ENCODE measurements at regions not wholly inside any gene's neighbourhood (a gene's known extent, or its start where the extent isn't known, plus 50 kb on each side); places are given as distances from the start of the nearest gene placed in this dataset.

DNA sequence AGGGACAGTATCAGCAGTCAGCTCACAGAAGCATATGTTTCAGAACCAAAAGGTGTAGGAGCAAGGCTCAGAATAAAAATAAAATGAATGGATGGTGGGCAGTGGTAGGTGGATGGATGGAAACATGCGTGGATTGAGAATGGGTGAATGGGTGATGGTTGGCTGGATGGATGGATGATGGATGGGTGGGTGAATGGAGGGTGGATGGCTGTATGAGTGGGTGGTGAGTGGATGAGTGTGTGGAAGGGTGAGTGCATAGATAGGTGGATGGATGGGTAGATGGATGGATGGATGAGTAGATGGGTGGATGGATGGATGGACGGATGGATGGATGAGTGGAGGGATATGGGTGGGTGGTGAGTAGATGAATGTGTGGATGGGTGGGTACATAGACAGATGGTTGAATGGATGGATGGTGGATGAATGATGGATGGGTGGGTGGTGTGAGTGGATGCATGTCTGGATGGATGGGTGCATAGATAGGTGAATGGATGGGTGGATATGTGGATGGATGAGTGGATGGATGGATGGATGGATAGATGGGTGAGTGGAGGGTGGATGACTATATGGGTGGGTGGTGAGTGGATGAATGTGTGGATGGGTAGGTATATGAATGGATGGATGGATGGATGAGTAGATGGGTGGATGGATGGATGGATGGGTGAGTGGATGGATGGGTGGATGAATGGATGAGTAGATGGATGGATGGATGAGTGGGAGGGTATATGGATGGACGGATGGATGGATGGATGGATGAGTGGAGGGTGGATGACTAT, 164.2 kb downstream of the C9orf50 start (continued):
- TF ChIP-seq, protein P1, sequence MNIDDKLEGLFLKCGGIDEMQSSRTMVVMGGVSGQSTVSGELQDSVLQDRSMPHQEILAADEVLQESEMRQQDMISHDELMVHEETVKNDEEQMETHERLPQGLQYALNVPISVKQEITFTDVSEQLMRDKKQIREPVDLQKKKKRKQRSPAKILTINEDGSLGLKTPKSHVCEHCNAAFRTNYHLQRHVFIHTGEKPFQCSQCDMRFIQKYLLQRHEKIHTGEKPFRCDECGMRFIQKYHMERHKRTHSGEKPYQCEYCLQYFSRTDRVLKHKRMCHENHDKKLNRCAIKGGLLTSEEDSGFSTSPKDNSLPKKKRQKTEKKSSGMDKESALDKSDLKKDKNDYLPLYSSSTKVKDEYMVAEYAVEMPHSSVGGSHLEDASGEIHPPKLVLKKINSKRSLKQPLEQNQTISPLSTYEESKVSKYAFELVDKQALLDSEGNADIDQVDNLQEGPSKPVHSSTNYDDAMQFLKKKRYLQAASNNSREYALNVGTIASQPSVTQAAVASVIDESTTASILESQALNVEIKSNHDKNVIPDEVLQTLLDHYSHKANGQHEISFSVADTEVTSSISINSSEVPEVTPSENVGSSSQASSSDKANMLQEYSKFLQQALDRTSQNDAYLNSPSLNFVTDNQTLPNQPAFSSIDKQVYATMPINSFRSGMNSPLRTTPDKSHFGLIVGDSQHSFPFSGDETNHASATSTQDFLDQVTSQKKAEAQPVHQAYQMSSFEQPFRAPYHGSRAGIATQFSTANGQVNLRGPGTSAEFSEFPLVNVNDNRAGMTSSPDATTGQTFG (tag by site-specific recombination; IDR thresholded peaks at IDR 0.05; ENCODE audit: borderline replicate concordance): peak; percentile 17; the same call in 1 of the 2 replicates
- TF ChIP-seq ZNF654 (tag by site-specific recombination; IDR thresholded peaks at IDR 0.05; ENCODE audit: low read depth): no peak
- no peak for TF ChIP-seq ZNF239 (tag by site-specific recombination; IDR thresholded peaks at IDR 0.05)
- TF ChIP-seq ZNF350 (tag by site-specific recombination; IDR thresholded peaks at IDR 0.05): no peak
- peak; percentile 99 for TF ChIP-seq EGR2 (tag by site-specific recombination; IDR thresholded peaks at IDR 0.05; ENCODE audit: low read depth)
- TF ChIP-seq, protein P2, sequence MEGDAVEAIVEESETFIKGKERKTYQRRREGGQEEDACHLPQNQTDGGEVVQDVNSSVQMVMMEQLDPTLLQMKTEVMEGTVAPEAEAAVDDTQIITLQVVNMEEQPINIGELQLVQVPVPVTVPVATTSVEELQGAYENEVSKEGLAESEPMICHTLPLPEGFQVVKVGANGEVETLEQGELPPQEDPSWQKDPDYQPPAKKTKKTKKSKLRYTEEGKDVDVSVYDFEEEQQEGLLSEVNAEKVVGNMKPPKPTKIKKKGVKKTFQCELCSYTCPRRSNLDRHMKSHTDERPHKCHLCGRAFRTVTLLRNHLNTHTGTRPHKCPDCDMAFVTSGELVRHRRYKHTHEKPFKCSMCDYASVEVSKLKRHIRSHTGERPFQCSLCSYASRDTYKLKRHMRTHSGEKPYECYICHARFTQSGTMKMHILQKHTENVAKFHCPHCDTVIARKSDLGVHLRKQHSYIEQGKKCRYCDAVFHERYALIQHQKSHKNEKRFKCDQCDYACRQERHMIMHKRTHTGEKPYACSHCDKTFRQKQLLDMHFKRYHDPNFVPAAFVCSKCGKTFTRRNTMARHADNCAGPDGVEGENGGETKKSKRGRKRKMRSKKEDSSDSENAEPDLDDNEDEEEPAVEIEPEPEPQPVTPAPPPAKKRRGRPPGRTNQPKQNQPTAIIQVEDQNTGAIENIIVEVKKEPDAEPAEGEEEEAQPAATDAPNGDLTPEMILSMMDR (tag by site-specific recombination; IDR thresholded peaks at IDR 0.05): no peak
- TF ChIP-seq, protein P3, sequence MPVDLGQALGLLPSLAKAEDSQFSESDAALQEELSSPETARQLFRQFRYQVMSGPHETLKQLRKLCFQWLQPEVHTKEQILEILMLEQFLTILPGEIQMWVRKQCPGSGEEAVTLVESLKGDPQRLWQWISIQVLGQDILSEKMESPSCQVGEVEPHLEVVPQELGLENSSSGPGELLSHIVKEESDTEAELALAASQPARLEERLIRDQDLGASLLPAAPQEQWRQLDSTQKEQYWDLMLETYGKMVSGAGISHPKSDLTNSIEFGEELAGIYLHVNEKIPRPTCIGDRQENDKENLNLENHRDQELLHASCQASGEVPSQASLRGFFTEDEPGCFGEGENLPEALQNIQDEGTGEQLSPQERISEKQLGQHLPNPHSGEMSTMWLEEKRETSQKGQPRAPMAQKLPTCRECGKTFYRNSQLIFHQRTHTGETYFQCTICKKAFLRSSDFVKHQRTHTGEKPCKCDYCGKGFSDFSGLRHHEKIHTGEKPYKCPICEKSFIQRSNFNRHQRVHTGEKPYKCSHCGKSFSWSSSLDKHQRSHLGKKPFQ (tag by site-specific recombination; IDR thresholded peaks at IDR 0.05): no peak
- TF ChIP-seq ZNF341 (tag by site-specific recombination; IDR thresholded peaks at IDR 0.05; ENCODE audit: low read depth): no peak
- TF ChIP-seq ZNF785 (tag by site-specific recombination; IDR thresholded peaks at IDR 0.05): no peak
- TF ChIP-seq, protein P4, sequence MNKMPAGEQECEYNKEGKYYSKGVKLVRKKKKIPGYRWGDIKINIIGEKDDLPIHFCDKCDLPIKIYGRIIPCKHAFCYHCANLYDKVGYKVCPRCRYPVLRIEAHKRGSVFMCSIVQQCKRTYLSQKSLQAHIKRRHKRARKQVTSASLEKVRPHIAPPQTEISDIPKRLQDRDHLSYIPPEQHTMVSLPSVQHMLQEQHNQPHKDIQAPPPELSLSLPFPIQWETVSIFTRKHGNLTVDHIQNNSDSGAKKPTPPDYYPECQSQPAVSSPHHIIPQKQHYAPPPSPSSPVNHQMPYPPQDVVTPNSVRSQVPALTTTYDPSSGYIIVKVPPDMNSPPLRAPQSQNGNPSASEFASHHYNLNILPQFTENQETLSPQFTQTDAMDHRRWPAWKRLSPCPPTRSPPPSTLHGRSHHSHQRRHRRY (tag by site-specific recombination; IDR thresholded peaks at IDR 0.05): 0 out of 2 replicates have a peak, but pooled peaks have one; percentile 9
- TF ChIP-seq ZNF302 (tag by site-specific recombination; IDR thresholded peaks at IDR 0.05; ENCODE audit: low read depth): no peak; the same call in 1 of the 2 replicates
- TF ChIP-seq, protein P5, sequence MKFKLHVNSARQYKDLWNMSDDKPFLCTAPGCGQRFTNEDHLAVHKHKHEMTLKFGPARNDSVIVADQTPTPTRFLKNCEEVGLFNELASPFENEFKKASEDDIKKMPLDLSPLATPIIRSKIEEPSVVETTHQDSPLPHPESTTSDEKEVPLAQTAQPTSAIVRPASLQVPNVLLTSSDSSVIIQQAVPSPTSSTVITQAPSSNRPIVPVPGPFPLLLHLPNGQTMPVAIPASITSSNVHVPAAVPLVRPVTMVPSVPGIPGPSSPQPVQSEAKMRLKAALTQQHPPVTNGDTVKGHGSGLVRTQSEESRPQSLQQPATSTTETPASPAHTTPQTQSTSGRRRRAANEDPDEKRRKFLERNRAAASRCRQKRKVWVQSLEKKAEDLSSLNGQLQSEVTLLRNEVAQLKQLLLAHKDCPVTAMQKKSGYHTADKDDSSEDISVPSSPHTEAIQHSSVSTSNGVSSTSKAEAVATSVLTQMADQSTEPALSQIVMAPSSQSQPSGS (tag by site-specific recombination; IDR thresholded peaks at IDR 0.05; ENCODE audit: low read depth): no peak
- no peak for TF ChIP-seq BCL11A (tag by site-specific recombination; IDR thresholded peaks at IDR 0.05; ENCODE audit: low read depth)
- no peak for TF ChIP-seq ZNF423 (tag by site-specific recombination; IDR thresholded peaks at IDR 0.05)
- 0 out of 2 replicates have a peak, but pooled peaks have one; percentile 14 for TF ChIP-seq ZNF157 (tag by site-specific recombination; IDR thresholded peaks at IDR 0.05)
- TF ChIP-seq ZNF596 (tag by site-specific recombination; IDR thresholded peaks at IDR 0.05): no peak
- no peak for TF ChIP-seq ZBTB48 (tag by site-specific recombination; IDR thresholded peaks at IDR 0.05)
- TF ChIP-seq, protein P6, sequence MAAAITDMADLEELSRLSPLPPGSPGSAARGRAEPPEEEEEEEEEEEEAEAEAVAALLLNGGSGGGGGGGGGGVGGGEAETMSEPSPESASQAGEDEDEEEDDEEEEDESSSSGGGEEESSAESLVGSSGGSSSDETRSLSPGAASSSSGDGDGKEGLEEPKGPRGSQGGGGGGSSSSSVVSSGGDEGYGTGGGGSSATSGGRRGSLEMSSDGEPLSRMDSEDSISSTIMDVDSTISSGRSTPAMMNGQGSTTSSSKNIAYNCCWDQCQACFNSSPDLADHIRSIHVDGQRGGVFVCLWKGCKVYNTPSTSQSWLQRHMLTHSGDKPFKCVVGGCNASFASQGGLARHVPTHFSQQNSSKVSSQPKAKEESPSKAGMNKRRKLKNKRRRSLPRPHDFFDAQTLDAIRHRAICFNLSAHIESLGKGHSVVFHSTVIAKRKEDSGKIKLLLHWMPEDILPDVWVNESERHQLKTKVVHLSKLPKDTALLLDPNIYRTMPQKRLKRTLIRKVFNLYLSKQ (tag by site-specific recombination; IDR thresholded peaks at IDR 0.05; ENCODE audit: borderline replicate concordance): no peak
- TF ChIP-seq, protein P7, sequence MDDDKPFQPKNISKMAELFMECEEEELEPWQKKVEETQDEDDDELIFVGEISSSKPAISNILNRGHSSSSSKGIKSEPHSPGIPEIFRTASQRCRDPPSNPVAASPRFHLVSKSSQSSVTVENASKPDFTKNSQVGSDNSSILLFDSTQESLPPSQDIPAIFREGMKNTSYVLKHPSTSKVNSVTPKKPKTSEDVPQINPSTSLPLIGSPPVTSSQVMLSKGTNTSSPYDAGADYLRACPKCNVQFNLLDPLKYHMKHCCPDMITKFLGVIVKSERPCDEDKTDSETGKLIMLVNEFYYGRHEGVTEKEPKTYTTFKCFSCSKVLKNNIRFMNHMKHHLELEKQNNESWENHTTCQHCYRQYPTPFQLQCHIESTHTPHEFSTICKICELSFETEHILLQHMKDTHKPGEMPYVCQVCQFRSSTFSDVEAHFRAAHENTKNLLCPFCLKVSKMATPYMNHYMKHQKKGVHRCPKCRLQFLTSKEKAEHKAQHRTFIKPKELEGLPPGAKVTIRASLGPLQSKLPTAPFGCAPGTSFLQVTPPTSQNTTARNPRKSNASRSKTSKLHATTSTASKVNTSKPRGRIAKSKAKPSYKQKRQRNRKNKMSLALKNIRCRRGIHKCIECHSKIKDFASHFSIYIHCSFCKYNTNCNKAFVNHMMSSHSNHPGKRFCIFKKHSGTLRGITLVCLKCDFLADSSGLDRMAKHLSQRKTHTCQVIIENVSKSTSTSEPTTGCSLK (tag by site-specific recombination; IDR thresholded peaks at IDR 0.05): no peak
